Kidney glomerular epithelial cell (primary cell): ENCODE measurements at regions not wholly inside any gene's neighbourhood (a gene's known extent, or its start where the extent isn't known, plus 50 kb on each side); places are given as distances from the start of the nearest gene placed in this dataset.
A peak's percentile ranks its signal among the peaks of the same experiment; 100 is the strongest.
"Not testable (repeated sequence)": the region's sequence is repeated elsewhere in the genome, so short reads cannot be mapped to it uniquely, and the experiment has no call there.

Experiments used
- DNase-seq: peaks from one replicate; lab custom pipeline; 2025; lab: John Stamatoyannopoulos, UW

- no peak for DNase-seq
These were observed 105.2 kb upstream of the BMP2 start for GRCh38 chr20:6662309-6662708.

- no peak for DNase-seq
These were observed 107.0 kb upstream of the BMP2 start for GRCh38 chr20:6660441-6660840.

GRCh38 chr20:6658909-6659308 is 108.6 kb upstream of the BMP2 start:
- DNase-seq: not testable (repeated sequence)

- DNase-seq: no peak
These were observed 109.6 kb upstream of the BMP2 start for GRCh38 chr20:6657904-6658303.

- DNase-seq: no peak
These were observed 110.4 kb upstream of the BMP2 start for GRCh38 chr20:6657111-6657510.

- DNase-seq: no peak
These were observed 112.8 kb upstream of the BMP2 start for GRCh38 chr20:6654513-6655252.

GRCh38 chr20:6651561-6651960 is 115.9 kb upstream of the BMP2 start:
- DNase-seq: no peak

GRCh38 chr20:6651016-6651415 is 116.5 kb upstream of the BMP2 start:
- DNase-seq: peak; percentile 26

GRCh38 chr20:6646021-6646636 is 121.4 kb upstream of the BMP2 start:
- DNase-seq: no peak

- no peak for DNase-seq
These were observed 122.5 kb upstream of the BMP2 start for GRCh38 chr20:6644813-6645628.

- DNase-seq: no peak
These were observed 126.5 kb upstream of the BMP2 start for GRCh38 chr20:6641012-6641411.

GRCh38 chr20:6637160-6637579 is 130.3 kb upstream of the BMP2 start:
- no peak for DNase-seq

- peak; percentile 57 for DNase-seq
These were observed 131.0 kb upstream of the BMP2 start for GRCh38 chr20:6636209-6637159.

- DNase-seq: no peak
These were observed 132.3 kb upstream of the BMP2 start for GRCh38 chr20:6635034-6635736.

- peak; percentile 80 for DNase-seq
These were observed 135.3 kb upstream of the BMP2 start for GRCh38 chr20:6632187-6632586.

GRCh38 chr20:6630514-6630913 is 137.0 kb upstream of the BMP2 start:
- no peak for DNase-seq

- no peak for DNase-seq
These were observed 137.9 kb upstream of the BMP2 start for GRCh38 chr20:6629564-6629963.

GRCh38 chr20:6626805-6627204 is 140.7 kb upstream of the BMP2 start:
- DNase-seq: no peak

GRCh38 chr20:6623989-6624388 is 143.5 kb upstream of the BMP2 start:
- DNase-seq: peak; percentile 14

- DNase-seq: no peak
These were observed 145.4 kb upstream of the BMP2 start for GRCh38 chr20:6622041-6622440.

- no peak for DNase-seq
These were observed 149.4 kb upstream of the BMP2 start for GRCh38 chr20:6618051-6618450.
